B cell (primary cell): ENCODE measurements at regions not wholly inside any gene's neighbourhood (a gene's known extent, or its start where the extent isn't known, plus 50 kb on each side); places are given as distances from the start of the nearest gene placed in this dataset.

Experiments
- CTCF ChIP-seq: fragments of 200-600 bp; IDR thresholded peaks from one replicate; pipeline ENCODE4 v1.8.0; 2022; ENCODE audit warnings: antibody characterized with exemption, mild to moderate bottlenecking
- EZH2 ChIP-seq: IDR thresholded peaks from 2 replicates; pipeline ENCODE4 v1.6.1; 2012; ENCODE audit warnings: borderline replicate concordance, low read depth, mild to moderate bottlenecking, moderate library complexity, low read length; ENCODE audit not compliant: insufficient read depth, poor library complexity, severe bottlenecking

GRCh38 chr14:97458255-97458654 lies 661.1 kb downstream of the VRK1 start:
- no peak for TF ChIP-seq CTCF
- no peak for TF ChIP-seq EZH2
